ENCODE measurements at regions not wholly inside any gene's neighbourhood (a gene's known extent, or its start where the extent isn't known, plus 50 kb on each side); places are given as distances from the start of the nearest gene placed in this dataset.
"Not testable (repeated sequence)": the region's sequence is repeated elsewhere in the genome, so short reads cannot be mapped to it uniquely, and the experiment has no call there.

GRCh38 chrX:101823236-101823635 is 108.6 kb downstream of the ZMAT1 start:
- no peak for DNase-seq (ENCODE audit: low read depth in 4 of 6, low spot score in 6 of 6)
- H3K9me3 ChIP-seq (ENCODE audit: control insufficient read depth, insufficient read depth, low read length), result no peaks in the 10 kb centered on the region
- H3K27ac ChIP-seq (ENCODE audit: low read depth, low read length), result no peak overlapping the region
- 37% methylated on average over 2 of the region's 2 CpGs for WGBS (ENCODE audit: insufficient coverage)
- no peak overlapping the region for H3K4me3 ChIP-seq (ENCODE audit: low read depth, low read length)
- no peaks in the 10 kb centered on the region for H3K36me3 ChIP-seq (ENCODE audit: control insufficient read depth, insufficient read depth, low read length)
- H3K4me1 ChIP-seq (ENCODE audit: control insufficient read depth, insufficient read depth, low read length), result no peaks in the 10 kb centered on the region
- H3K27me3 ChIP-seq (ENCODE audit: control insufficient read depth, insufficient read depth, low read length), result peaks cover 2% of the 10 kb centered on the region

GRCh38 chrX:101817739-101818138 is 114.1 kb downstream of the ZMAT1 start:
- DNase-seq (ENCODE audit: low read depth in 4 of 6, low spot score in 6 of 6); H3K27me3 ChIP-seq (ENCODE audit: control insufficient read depth, insufficient read depth, low read length); H3K9me3 ChIP-seq (ENCODE audit: control insufficient read depth, insufficient read depth, low read length); H3K4me3 ChIP-seq (ENCODE audit: low read depth, low read length); H3K4me1 ChIP-seq (ENCODE audit: control insufficient read depth, insufficient read depth, low read length); H3K27ac ChIP-seq (ENCODE audit: low read depth, low read length); H3K36me3 ChIP-seq (ENCODE audit: control insufficient read depth, insufficient read depth, low read length): not testable (repeated sequence)
- no CpG with 5 or more reads among the region's 1 CpG for WGBS (ENCODE audit: insufficient coverage)

- DNase-seq (ENCODE audit: low read depth in 4 of 6, low spot score in 6 of 6), result no peak
- WGBS (ENCODE audit: insufficient coverage), result 78% methylated on average over 6 of the region's 6 CpGs
- Histone ChIP-seq H3K27me3 (ENCODE audit: control insufficient read depth, insufficient read depth, low read length) (no peaks in the 10 kb centered on the region), H3K4me1 (ENCODE audit: control insufficient read depth, insufficient read depth, low read length) (no peaks in the 10 kb centered on the region), H3K9me3 (ENCODE audit: control insufficient read depth, insufficient read depth, low read length) (peaks cover 1% of the 10 kb centered on the region), H3K36me3 (ENCODE audit: control insufficient read depth, insufficient read depth, low read length) (no peaks in the 10 kb centered on the region), H3K4me3 (ENCODE audit: low read depth, low read length) (no peak overlapping the region), H3K27ac (ENCODE audit: low read depth, low read length) (no peak overlapping the region)
Measured at GRCh38 chrX:101813200-101813599, 118.6 kb downstream of the ZMAT1 start.

GRCh38 chrX:101803451-101803850 is 128.4 kb downstream of the ZMAT1 start:
- H3K4me1 ChIP-seq (ENCODE audit: control insufficient read depth, insufficient read depth, low read length), result no peaks in the 10 kb centered on the region
- peak in 3 of 6 donors; percentile 6 to 64 (median 55) for DNase-seq (ENCODE audit: low read depth in 4 of 6, low spot score in 6 of 6)
- no peak overlapping the region for H3K4me3 ChIP-seq (ENCODE audit: low read depth, low read length)
- no CpG with 5 or more reads among the region's 2 CpGs for WGBS (ENCODE audit: insufficient coverage)
- H3K27ac ChIP-seq (ENCODE audit: low read depth, low read length), result no peak overlapping the region
- H3K27me3 ChIP-seq (ENCODE audit: control insufficient read depth, insufficient read depth, low read length), result no peaks in the 10 kb centered on the region
- no peaks in the 10 kb centered on the region for H3K36me3 ChIP-seq (ENCODE audit: control insufficient read depth, insufficient read depth, low read length)
- H3K9me3 ChIP-seq (ENCODE audit: control insufficient read depth, insufficient read depth, low read length), result no peaks in the 10 kb centered on the region

GRCh38 chrX:101799387-101799786 is 132.4 kb downstream of the ZMAT1 start:
- WGBS (ENCODE audit: insufficient coverage), result 0% methylated on average over 1 of the region's 3 CpGs
- peak; percentile 71 to 96 (median 82) for DNase-seq (ENCODE audit: low read depth in 4 of 6, low spot score in 6 of 6)
- H3K4me3 ChIP-seq (ENCODE audit: low read depth, low read length), result no peak overlapping the region

GRCh38 chrX:101787934-101788333 is 128.3 kb upstream of the ARMCX2 start:
- Histone ChIP-seq H3K36me3 (ENCODE audit: control insufficient read depth, insufficient read depth, low read length) (no peaks in the 10 kb centered on the region), H3K4me1 (ENCODE audit: control insufficient read depth, insufficient read depth, low read length) (no peaks in the 10 kb centered on the region), H3K4me3 (ENCODE audit: low read depth, low read length) (no peak overlapping the region), H3K27ac (ENCODE audit: low read depth, low read length) (no peak overlapping the region), H3K9me3 (ENCODE audit: control insufficient read depth, insufficient read depth, low read length) (no peaks in the 10 kb centered on the region), H3K27me3 (ENCODE audit: control insufficient read depth, insufficient read depth, low read length) (peaks cover 3% of the 10 kb centered on the region)
- no peak for DNase-seq (ENCODE audit: low read depth in 4 of 6, low spot score in 6 of 6)
- no CpG with 5 or more reads among the region's 1 CpG for WGBS (ENCODE audit: insufficient coverage)

More at GRCh38 chrX:101799387-101799786, 132.4 kb downstream of the ZMAT1 start:
- Histone ChIP-seq H3K4me1 (ENCODE audit: control insufficient read depth, insufficient read depth, low read length) (no peaks in the 10 kb centered on the region), H3K27ac (ENCODE audit: low read depth, low read length) (no peak overlapping the region), H3K36me3 (ENCODE audit: control insufficient read depth, insufficient read depth, low read length) (no peaks in the 10 kb centered on the region), H3K27me3 (ENCODE audit: control insufficient read depth, insufficient read depth, low read length) (no peaks in the 10 kb centered on the region), H3K9me3 (ENCODE audit: control insufficient read depth, insufficient read depth, low read length) (no peaks in the 10 kb centered on the region)

- peaks cover 3% of the 10 kb centered on the region for H3K27me3 ChIP-seq (ENCODE audit: control insufficient read depth, insufficient read depth, low read length)
- H3K9me3 ChIP-seq (ENCODE audit: control insufficient read depth, insufficient read depth, low read length), result no peaks in the 10 kb centered on the region
- no peaks in the 10 kb centered on the region for H3K4me1 ChIP-seq (ENCODE audit: control insufficient read depth, insufficient read depth, low read length)
- H3K36me3 ChIP-seq (ENCODE audit: control insufficient read depth, insufficient read depth, low read length), result no peaks in the 10 kb centered on the region
- H3K27ac ChIP-seq (ENCODE audit: low read depth, low read length), result no peak overlapping the region
- DNase-seq (ENCODE audit: low read depth in 4 of 6, low spot score in 6 of 6), result no peak
- no peak overlapping the region for H3K4me3 ChIP-seq (ENCODE audit: low read depth, low read length)
- WGBS (ENCODE audit: insufficient coverage), result no CpG with 5 or more reads among the region's 1 CpG
Measured at GRCh38 chrX:101785142-101785541, 125.5 kb upstream of the ARMCX2 start.

GRCh38 chrX:101780421-101780820 is 120.8 kb upstream of the ARMCX2 start:
- not testable (repeated sequence) for H3K36me3 ChIP-seq (ENCODE audit: control insufficient read depth, insufficient read depth, low read length); H3K27me3 ChIP-seq (ENCODE audit: control insufficient read depth, insufficient read depth, low read length); H3K9me3 ChIP-seq (ENCODE audit: control insufficient read depth, insufficient read depth, low read length); H3K4me3 ChIP-seq (ENCODE audit: low read depth, low read length); H3K27ac ChIP-seq (ENCODE audit: low read depth, low read length); DNase-seq (ENCODE audit: low read depth in 4 of 6, low spot score in 6 of 6); H3K4me1 ChIP-seq (ENCODE audit: control insufficient read depth, insufficient read depth, low read length)
- 93% methylated on average over 5 of the region's 19 CpGs for WGBS (ENCODE audit: insufficient coverage)

- Histone ChIP-seq H3K4me3 (ENCODE audit: low read depth, low read length) (no peak overlapping the region), H3K27ac (ENCODE audit: low read depth, low read length) (no peak overlapping the region), H3K36me3 (ENCODE audit: control insufficient read depth, insufficient read depth, low read length) (no peaks in the 10 kb centered on the region), H3K9me3 (ENCODE audit: control insufficient read depth, insufficient read depth, low read length) (no peaks in the 10 kb centered on the region), H3K27me3 (ENCODE audit: control insufficient read depth, insufficient read depth, low read length) (no peaks in the 10 kb centered on the region), H3K4me1 (ENCODE audit: control insufficient read depth, insufficient read depth, low read length) (no peaks in the 10 kb centered on the region)
- no peak for DNase-seq (ENCODE audit: low read depth in 4 of 6, low spot score in 6 of 6)
- 100% methylated on average over 1 of the region's 1 CpG for WGBS (ENCODE audit: insufficient coverage)
Measured at GRCh38 chrX:101774340-101774739, 114.7 kb upstream of the ARMCX2 start.

GRCh38 chrX:101764538-101764937 is 104.9 kb upstream of the ARMCX2 start:
- no peaks in the 10 kb centered on the region for H3K27me3 ChIP-seq (ENCODE audit: control insufficient read depth, insufficient read depth, low read length)
- no peak overlapping the region for H3K4me3 ChIP-seq (ENCODE audit: low read depth, low read length)
- DNase-seq (ENCODE audit: low read depth in 4 of 6, low spot score in 6 of 6), result no peak
- H3K36me3 ChIP-seq (ENCODE audit: control insufficient read depth, insufficient read depth, low read length), result no peaks in the 10 kb centered on the region
- 79% methylated on average over 4 of the region's 4 CpGs for WGBS (ENCODE audit: insufficient coverage)
- H3K27ac ChIP-seq (ENCODE audit: low read depth, low read length), result no peak overlapping the region
- no peaks in the 10 kb centered on the region for H3K4me1 ChIP-seq (ENCODE audit: control insufficient read depth, insufficient read depth, low read length)
- no peaks in the 10 kb centered on the region for H3K9me3 ChIP-seq (ENCODE audit: control insufficient read depth, insufficient read depth, low read length)

Data from spinal cord (tissue), 9 donors.